C4-2B (cell line): ENCODE measurements at regions not wholly inside any gene's neighbourhood (a gene's known extent, or its start where the extent isn't known, plus 50 kb on each side); places are given as distances from the start of the nearest gene placed in this dataset.

Experiments used
- ZFX ChIP-seq: fragments of 450-650 bp; IDR thresholded peaks from 2 replicates; pipeline ENCODE4 v1.6.1; 2017
- TF ChIP-seq, protein P1 (sequence below): fragments of 450-650 bp; conservative IDR thresholded peaks from 2 replicates; pipeline ENCODE4 v1.5.1; 2017; ENCODE audit warnings: mild to moderate bottlenecking

GRCh38 chr5:7330256-7330655, 65.7 kb upstream of the ADCY2 start:
- TF ChIP-seq, protein P1, sequence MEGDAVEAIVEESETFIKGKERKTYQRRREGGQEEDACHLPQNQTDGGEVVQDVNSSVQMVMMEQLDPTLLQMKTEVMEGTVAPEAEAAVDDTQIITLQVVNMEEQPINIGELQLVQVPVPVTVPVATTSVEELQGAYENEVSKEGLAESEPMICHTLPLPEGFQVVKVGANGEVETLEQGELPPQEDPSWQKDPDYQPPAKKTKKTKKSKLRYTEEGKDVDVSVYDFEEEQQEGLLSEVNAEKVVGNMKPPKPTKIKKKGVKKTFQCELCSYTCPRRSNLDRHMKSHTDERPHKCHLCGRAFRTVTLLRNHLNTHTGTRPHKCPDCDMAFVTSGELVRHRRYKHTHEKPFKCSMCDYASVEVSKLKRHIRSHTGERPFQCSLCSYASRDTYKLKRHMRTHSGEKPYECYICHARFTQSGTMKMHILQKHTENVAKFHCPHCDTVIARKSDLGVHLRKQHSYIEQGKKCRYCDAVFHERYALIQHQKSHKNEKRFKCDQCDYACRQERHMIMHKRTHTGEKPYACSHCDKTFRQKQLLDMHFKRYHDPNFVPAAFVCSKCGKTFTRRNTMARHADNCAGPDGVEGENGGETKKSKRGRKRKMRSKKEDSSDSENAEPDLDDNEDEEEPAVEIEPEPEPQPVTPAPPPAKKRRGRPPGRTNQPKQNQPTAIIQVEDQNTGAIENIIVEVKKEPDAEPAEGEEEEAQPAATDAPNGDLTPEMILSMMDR: no peak
- TF ChIP-seq ZFX: no peak
